HPDE6-E6E7 (cell line): ENCODE measurements at regions not wholly inside any gene's neighbourhood (a gene's known extent, or its start where the extent isn't known, plus 50 kb on each side); places are given as distances from the start of the nearest gene placed in this dataset.
"Not testable (repeated sequence)": the region's sequence is repeated elsewhere in the genome, so short reads cannot be mapped to it uniquely, and the experiment has no call there.

ENCODE experiments used
- DNase-seq: peaks from one replicate; pipeline ENCODE4 v3.0.0; 2011; ENCODE audit warnings: missing footprints; ENCODE audit errors: extremely low spot score

DNA sequence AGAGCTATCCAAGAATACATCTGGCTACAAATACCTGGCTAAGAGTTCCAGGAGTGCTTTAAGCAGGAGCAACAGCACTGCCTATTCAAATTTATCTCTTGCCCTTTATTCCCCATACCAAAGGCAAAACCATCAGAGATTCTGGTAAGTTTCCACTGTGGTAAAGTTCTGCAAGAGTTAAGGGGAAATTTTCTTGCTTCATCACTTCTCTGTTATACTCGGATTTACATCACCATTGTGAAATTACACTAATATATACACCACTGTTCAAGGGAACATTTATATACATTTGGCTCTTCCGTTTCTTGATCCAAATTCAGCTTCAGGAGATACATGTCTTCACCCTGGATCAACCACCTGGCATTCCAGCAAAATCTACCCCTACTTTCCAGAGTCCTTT is 70.8 kb upstream of the PTPN13 start:
- no peak for DNase-seq

DNA sequence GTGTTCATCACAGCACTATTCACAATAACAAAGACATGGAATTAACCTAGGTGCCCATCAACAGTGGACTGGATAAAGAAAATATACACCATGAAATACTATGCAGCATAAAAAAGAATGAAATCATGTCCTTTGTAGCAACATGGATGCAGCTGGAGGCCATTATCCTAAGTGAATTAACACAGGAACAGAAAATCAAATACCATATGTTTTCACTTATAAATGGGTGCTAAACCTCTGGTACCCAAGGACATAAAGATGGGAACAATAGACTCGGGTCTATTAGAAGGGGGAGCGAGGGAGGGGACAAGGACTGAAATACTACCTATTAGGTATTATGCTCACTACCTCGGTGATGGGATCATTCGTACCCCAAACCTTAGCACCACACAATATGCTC is 66.4 kb upstream of the PTPN13 start:
- not testable (repeated sequence) for DNase-seq

DNA sequence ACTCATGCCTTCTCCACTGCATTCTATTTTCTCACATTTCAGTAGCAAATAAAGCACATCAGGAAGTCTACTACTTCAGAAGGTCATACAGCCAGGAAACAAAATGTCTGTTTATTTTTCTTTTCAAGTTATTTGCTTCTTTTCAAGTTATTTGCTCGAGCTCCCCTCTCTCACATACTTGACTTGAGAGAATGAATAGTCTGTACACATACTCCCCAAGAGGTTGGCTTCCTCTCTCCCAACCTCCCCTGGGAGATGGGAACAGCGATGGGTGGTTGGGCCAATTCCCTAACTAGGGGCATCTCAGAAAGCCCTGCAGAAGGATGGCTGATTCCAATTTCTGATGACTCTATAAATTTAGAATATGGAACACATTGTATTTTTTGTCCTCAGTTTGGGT is 64.7 kb upstream of the PTPN13 start:
- no peak for DNase-seq

DNA sequence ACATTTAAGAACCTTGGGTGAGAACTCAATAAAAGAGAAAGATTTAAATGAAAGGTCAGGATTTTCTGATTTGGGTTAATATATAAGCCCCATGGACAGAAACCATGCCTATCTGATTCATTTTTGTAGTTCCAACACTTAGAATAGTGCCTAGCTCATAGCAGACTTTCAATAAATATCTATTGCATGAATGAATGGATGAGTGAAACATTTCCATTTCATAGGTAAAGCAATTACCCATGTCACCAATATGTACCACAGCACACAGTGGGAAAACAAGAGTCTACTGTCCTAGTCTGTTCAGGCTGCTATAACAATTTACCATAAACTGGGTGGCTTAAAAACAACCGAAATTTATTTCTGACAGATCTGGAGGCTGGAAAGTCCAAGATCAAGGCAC is 63.9 kb upstream of the PTPN13 start:
- no peak for DNase-seq

DNA sequence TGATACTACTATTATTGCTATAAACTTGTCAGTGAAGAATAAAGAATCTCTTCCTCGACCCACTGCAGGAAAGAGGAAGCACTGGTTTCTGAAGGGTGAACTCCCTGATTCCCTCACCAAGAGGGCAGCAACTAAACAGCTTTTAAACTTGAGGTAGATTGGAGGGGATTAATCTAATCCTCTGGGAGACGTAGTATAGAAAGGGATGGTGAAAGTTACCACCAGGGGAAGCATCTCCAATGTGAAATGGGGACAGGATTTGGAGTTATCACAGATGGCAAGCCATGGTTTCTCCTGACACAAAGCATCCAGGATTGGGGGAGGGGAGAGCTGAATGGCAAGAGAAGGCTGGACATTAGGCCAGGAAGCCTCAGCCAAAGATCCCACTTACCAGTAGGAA is 62.7 kb upstream of the PTPN13 start:
- no peak for DNase-seq

DNA sequence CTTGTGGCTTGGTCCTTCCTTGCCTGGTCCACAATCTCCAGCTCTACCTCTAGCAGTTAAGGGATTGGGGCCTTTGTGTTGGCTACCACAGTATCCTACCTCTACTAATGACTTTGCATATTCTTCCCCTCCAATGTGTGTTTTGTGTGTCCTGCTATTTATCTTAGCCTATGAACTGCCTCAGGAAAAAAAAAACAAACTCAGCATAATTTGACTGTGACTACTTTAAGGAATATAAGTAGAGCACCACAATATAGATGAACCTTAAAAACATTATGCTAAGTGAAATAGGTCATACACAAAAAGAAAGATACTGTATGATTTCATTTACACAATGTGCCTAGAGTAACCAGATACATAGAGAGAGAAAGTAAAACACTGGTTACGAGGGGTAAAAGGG is 61.3 kb upstream of the PTPN13 start:
- no peak for DNase-seq

- no peak for DNase-seq
Measured at GRCh38 chr4:86536151-86536550, 58.0 kb upstream of the PTPN13 start.

DNA sequence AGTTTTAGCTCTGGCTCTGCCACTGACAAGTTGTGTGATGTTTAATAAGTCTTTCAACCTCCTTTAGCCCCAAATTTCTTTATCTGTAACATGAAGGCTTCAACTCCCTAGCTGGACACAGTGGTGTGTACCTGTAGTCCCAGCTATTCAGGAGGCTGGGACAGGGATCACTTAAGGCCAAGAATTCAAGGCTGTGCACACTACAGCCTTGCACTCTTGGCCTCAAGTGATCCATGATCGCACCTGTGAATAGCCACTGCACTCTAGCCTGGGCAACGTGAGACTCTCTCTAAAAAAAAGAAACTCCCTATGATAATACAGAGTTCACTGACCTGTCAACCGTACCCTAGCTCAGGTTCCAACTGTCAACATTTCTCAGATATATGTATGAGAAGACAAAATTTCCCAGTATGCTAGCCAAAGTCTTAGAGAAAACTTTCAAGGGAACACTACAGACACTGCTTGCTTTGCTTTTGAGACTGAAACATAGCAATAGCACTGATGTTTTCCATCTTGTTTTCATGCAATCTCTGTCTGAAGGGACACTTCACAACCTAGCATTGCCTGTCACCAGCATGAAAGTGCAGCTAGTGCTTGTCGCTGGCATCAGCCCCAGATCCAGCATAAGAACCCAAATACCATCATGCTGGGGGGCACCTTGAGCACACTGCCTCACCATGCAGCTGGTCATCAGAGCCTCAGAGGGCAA is 51.6 kb upstream of the PTPN13 start:
- no peak for DNase-seq

DNA sequence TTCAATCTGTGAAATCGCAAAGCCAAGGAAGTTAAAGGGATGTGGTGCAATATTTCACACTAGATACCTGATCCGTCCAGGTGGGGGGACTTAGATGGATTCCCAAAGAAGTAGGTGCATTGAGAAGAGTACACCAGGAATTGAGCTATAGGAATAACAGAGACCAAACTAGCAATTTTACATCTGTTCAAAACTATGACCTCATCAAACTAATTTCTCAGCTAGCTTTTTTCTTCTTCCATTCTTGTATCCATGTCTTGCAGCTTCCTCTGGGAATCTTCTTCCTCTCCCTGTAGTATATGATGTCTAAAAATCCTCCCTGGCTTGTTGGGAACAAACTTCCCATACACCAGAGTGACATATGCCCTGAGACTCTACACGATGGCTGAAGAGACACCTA is 51.0 kb upstream of the PTPN13 start:
- no peak for DNase-seq

GRCh38 chr4:86543560-86544309 is 50.4 kb upstream of the PTPN13 start:
- DNase-seq = no peak

DNA sequence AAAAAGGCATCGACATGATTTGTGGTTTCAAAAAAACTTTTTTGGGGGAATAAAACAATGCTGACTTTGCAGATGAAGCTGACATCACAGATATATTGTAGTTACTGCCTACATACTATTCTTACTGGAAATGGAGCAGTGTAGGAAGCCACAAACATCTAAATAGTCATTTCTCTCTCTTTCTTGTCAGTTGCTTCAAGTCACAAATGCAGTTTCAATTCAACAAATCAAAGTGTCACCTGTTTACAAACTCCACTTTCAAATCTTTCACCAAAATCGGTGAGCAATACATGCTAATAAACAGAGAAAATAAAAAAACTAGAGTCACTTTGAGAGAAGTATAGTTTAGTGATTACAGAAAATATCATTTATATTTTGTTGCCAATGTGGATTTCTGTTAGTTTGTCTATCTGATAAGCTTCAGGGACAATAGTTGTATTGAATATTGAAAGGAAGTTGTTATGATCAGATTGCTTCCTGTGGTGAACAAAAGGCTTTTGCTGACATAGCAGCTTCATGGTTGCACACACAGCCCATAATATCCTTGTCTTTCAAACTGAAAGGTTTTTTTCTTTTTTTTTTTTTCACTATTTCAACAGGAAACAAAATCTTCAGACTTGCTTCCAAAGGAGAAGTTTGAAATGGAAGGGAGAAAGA is 49.7 kb upstream of the PTPN13 start:
- no peak for DNase-seq
